HEK293T (cell line): ENCODE measurements at regions not wholly inside any gene's neighbourhood (a gene's known extent, or its start where the extent isn't known, plus 50 kb on each side); places are given as distances from the start of the nearest gene placed in this dataset.
"Not testable (repeated sequence)": the region's sequence is repeated elsewhere in the genome, so short reads cannot be mapped to it uniquely, and the experiment has no call there.

Experiments
- ARNT ChIP-seq: fragments of 450-650 bp; IDR thresholded peaks from 2 replicates; pipeline ENCODE4 v1.6.1; 2017; ENCODE audit warnings: mild to moderate bottlenecking
- BHLHE40 ChIP-seq: fragments of 450-650 bp; IDR thresholded peaks from 2 replicates; pipeline ENCODE4 v1.6.1; 2016; ENCODE audit warnings: mild to moderate bottlenecking, moderate library complexity, borderline replicate concordance
- CTBP1 ChIP-seq: fragments of 450-650 bp; IDR thresholded peaks from 2 replicates; pipeline ENCODE4 v1.6.1; 2016; ENCODE audit warnings: borderline replicate concordance
- ELF4 ChIP-seq: fragments of 450-650 bp; IDR thresholded peaks from 2 replicates; pipeline ENCODE4 v1.6.1; 2017; ENCODE audit warnings: antibody characterized with exemption
- FOXM1 ChIP-seq: fragments of 450-650 bp; IDR thresholded peaks from 2 replicates; pipeline ENCODE4 v1.6.1; 2017; ENCODE audit warnings: mild to moderate bottlenecking, borderline replicate concordance
- HDGF ChIP-seq: fragments of 450-650 bp; IDR thresholded peaks from 2 replicates; pipeline ENCODE4 v1.6.1; 2017; ENCODE audit warnings: antibody characterized with exemption, borderline replicate concordance
- LEF1 ChIP-seq: fragments of 450-650 bp; IDR thresholded peaks from 2 replicates; pipeline ENCODE4 v1.6.1; 2017; ENCODE audit warnings: mild to moderate bottlenecking, borderline replicate concordance
- PKNOX1 ChIP-seq: fragments of 450-650 bp; IDR thresholded peaks from 2 replicates; pipeline ENCODE4 v1.6.1; 2016
- SP1 ChIP-seq: fragments of 450-650 bp; IDR thresholded peaks from 2 replicates; pipeline ENCODE4 v1.6.1; 2017
- SUZ12 ChIP-seq: fragments of 450-650 bp; IDR thresholded peaks from 2 replicates; pipeline ENCODE4 v1.6.1; 2016; ENCODE audit warnings: mild to moderate bottlenecking
- TARDBP ChIP-seq: fragments of 450-650 bp; IDR thresholded peaks from 2 replicates; pipeline ENCODE4 v1.6.1; 2016
- ZNF384 ChIP-seq: fragments of 450-650 bp; IDR thresholded peaks from 2 replicates; pipeline ENCODE4 v1.6.1; 2016

GRCh38 chr2:111584950-111585349 is 299.0 kb downstream of the ANAPC1 start:
- not testable (repeated sequence) for TF ChIP-seq TARDBP, SUZ12, ELF4, FOXM1, SP1, HDGF, ARNT, BHLHE40, PKNOX1, ZNF384, LEF1, CTBP1
